Activated naive CD8-positive, alpha-beta T cell (primary cell): ENCODE measurements at regions not wholly inside any gene's neighbourhood (a gene's known extent, or its start where the extent isn't known, plus 50 kb on each side); places are given as distances from the start of the nearest gene placed in this dataset.
"Not testable (repeated sequence)": the region's sequence is repeated elsewhere in the genome, so short reads cannot be mapped to it uniquely, and the experiment has no call there.

ENCODE experiments used
- H3K27ac Mint-ChIP-seq: one replicate; pipeline ENCODE4 v1.8.0; 2021; ENCODE audit warnings: mixed read lengths
- H3K27me3 Mint-ChIP-seq: one replicate; pipeline ENCODE4 v1.8.0; 2021; ENCODE audit warnings: mixed read lengths
- H3K36me3 Mint-ChIP-seq: one replicate; pipeline ENCODE4 v1.8.0; 2021; ENCODE audit warnings: mixed read lengths
- H3K4me1 Mint-ChIP-seq: one replicate; pipeline ENCODE4 v1.8.0; 2021; ENCODE audit warnings: low read depth, mixed read lengths
- H3K4me3 Mint-ChIP-seq: one replicate; pipeline ENCODE4 v1.8.0; 2021; ENCODE audit warnings: mild to moderate bottlenecking, mixed read lengths
- H3K9me3 Mint-ChIP-seq: one replicate; pipeline ENCODE4 v1.8.0; 2021; ENCODE audit warnings: low read depth, mixed read lengths

DNA sequence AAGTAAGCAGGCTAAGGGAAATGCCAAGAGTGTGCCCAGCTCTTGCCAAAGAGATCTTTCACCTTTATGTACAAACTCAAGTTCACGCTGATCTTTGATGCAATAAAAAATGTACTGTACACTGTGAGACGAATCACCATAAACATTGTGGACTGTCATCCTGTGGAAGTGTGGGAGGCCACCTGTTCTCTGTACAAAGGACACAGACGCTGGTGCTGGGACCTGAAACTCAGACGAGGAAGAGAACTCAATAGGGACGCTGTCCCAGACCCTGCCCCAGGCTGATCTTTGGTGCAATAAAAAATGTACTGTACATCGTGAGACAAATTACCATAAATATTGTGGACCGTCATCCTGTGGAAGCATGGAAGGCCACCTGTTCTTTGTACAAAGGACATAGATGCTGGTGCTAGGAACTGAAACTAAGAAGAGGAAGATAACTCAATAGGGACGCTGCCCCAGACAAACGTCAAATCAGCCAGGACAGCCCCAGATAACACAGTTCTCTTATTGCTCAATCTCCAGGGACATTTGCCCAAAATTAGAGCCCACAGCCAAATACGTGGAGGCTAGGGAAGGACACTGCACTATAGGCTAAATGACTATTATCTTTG lies 312.7 kb upstream of the SGK1 start:
- no peak overlapping the region for H3K4me3 Mint-ChIP-seq
- no peak overlapping the region for H3K27ac Mint-ChIP-seq

DNA sequence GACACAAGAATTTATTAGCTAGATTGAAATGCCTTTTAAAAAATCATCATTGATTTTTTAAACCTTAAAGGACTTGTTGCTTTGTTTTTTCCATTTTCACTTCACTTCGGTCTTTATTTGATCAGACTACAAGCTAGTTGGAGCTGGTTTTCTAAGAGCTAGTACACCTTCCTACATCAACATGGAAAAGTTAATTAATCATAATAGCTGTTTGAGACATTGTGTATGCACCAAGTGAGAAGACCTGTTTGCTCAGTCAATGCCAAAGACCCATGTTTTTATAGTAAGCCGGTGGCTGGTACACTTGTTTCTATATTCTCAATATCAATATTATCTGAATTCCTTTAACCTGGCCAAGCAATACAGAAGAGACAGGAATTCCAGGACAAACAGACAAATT lies 310.2 kb upstream of the SGK1 start:
- no peaks in the 10 kb centered on the region for H3K9me3 Mint-ChIP-seq
- H3K4me3 Mint-ChIP-seq: no peak overlapping the region
- H3K4me1 Mint-ChIP-seq: peaks cover 15% of the 10 kb centered on the region
- no peak overlapping the region for H3K27ac Mint-ChIP-seq
- no peaks in the 10 kb centered on the region for H3K27me3 Mint-ChIP-seq
- H3K36me3 Mint-ChIP-seq: no peaks in the 10 kb centered on the region

More for the DNA sequence above, 312.7 kb upstream of the SGK1 start:
- H3K9me3 Mint-ChIP-seq: no peaks in the 10 kb centered on the region
- peaks cover 23% of the 10 kb centered on the region for H3K4me1 Mint-ChIP-seq
- H3K36me3 Mint-ChIP-seq: no peaks in the 10 kb centered on the region
- H3K27me3 Mint-ChIP-seq: no peaks in the 10 kb centered on the region

DNA sequence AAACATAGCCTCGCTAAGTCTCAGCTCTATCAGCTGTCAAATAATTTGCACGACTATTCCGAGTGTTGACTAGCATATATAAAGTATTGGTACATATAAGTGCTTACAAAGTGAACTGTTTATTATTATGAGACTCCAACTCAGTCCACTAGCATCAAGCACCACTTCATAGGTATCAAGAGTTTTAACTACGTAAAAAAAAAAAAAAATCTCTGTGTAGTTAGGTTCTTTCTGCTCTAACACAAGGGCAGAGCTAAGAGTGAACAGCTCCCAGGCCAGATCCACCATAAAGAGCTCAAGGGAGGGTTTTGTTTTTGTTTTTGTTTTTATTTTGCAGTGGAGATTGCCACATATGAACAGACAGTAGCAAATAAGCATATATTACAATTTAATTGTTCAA lies 309.8 kb upstream of the SGK1 start:
- Mint-ChIP-seq H3K4me3 (no peak overlapping the region), H3K36me3 (no peaks in the 10 kb centered on the region), H3K27ac (no peak overlapping the region), H3K9me3 (no peaks in the 10 kb centered on the region), H3K4me1 (peaks cover 11% of the 10 kb centered on the region), H3K27me3 (no peaks in the 10 kb centered on the region)

DNA sequence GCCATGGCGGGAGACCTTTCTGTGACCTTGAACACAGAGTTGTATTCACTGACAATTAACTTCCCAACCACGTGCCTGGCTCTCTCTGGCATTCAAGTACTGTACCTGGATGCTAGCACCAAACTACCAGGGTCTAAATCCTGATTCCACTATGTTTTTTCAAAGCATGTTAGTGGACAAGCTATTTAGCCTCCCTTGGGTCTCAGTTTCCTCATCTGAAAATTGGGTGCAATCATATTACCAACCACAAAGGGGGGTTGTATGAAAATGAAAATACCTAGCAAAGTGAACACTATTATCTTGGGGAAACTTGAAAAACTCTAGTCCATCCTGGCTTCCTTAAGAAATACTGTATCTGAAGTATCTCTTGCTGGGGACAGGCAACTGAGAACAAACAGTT lies 308.7 kb upstream of the SGK1 start:
- Mint-ChIP-seq H3K9me3 (no peaks in the 10 kb centered on the region), H3K27me3 (no peaks in the 10 kb centered on the region), H3K36me3 (no peaks in the 10 kb centered on the region), H3K4me3 (no peak overlapping the region), H3K27ac (no peak overlapping the region), H3K4me1 (peaks cover 3% of the 10 kb centered on the region)

DNA sequence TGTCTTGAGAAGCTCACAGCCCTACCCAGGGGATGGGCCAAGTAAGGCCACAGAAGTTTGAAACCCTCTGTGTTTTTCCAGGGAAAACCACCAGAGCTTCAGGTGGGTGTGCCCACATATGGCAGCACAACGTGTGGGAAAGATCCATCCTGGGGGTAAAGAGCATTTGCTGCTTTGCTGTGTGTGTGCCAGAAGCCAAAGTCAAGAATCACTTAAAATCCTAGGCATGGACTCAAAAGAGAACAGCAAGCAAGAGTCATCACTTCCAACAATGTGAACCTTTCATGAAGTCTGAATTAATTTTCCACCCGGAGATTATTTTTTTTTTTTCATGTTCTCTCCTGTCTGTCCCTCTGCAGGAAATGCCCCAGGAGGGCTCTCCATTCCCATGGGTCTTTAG lies 308.2 kb upstream of the SGK1 start:
- Mint-ChIP-seq H3K4me1 (peaks cover under 1% of the 10 kb centered on the region), H3K9me3 (no peaks in the 10 kb centered on the region), H3K4me3 (no peak overlapping the region), H3K27ac (no peak overlapping the region), H3K36me3 (no peaks in the 10 kb centered on the region), H3K27me3 (no peaks in the 10 kb centered on the region)

DNA sequence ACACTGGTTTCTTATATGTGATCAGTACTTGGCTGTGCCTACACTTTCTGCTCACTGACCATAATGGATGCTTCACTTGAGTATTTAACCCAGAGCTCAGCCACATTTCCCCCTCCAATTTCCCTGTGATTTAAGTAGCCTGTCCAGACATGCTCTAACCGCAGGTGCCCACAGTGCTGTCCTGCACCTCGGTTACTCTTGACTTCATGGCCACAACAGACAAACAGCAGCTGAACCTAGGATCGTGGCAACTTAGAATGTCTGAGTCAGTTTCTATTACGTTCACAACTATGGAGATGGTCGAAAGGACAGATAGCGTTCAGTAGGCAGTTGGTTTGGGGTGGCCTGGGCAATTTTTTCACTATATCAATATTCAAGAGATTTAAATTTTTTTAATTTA lies 306.9 kb upstream of the SGK1 start:
- H3K27me3 Mint-ChIP-seq: no peaks in the 10 kb centered on the region
- no peaks in the 10 kb centered on the region for H3K36me3 Mint-ChIP-seq
- H3K9me3 Mint-ChIP-seq: no peaks in the 10 kb centered on the region
- H3K4me1 Mint-ChIP-seq: no peaks in the 10 kb centered on the region
- no peak overlapping the region for H3K4me3 Mint-ChIP-seq
- no peak overlapping the region for H3K27ac Mint-ChIP-seq

DNA sequence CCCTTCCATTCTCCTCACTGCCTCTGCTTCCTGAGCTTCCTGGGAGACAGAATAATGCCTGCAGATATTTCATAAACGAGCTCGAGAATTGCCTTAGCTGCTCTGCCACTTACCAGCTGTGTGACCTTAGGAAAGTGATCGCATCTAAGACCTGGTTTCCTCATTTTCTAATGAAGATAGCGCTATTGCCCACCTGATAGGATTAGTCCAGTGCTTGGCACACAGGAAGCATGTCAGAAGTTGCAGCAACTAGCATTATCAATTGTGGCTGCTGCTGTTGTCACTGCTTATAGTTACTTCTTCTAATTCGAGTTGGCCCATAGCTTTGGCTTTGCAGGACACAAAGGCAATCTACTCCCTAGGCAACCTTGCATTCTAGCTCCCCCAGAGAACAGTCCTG lies 305.5 kb upstream of the SGK1 start:
- peaks cover 2% of the 10 kb centered on the region for H3K4me1 Mint-ChIP-seq
- H3K9me3 Mint-ChIP-seq: no peaks in the 10 kb centered on the region
- H3K27me3 Mint-ChIP-seq: no peaks in the 10 kb centered on the region
- no peaks in the 10 kb centered on the region for H3K36me3 Mint-ChIP-seq
- no peak overlapping the region for H3K27ac Mint-ChIP-seq
- no peak overlapping the region for H3K4me3 Mint-ChIP-seq

DNA sequence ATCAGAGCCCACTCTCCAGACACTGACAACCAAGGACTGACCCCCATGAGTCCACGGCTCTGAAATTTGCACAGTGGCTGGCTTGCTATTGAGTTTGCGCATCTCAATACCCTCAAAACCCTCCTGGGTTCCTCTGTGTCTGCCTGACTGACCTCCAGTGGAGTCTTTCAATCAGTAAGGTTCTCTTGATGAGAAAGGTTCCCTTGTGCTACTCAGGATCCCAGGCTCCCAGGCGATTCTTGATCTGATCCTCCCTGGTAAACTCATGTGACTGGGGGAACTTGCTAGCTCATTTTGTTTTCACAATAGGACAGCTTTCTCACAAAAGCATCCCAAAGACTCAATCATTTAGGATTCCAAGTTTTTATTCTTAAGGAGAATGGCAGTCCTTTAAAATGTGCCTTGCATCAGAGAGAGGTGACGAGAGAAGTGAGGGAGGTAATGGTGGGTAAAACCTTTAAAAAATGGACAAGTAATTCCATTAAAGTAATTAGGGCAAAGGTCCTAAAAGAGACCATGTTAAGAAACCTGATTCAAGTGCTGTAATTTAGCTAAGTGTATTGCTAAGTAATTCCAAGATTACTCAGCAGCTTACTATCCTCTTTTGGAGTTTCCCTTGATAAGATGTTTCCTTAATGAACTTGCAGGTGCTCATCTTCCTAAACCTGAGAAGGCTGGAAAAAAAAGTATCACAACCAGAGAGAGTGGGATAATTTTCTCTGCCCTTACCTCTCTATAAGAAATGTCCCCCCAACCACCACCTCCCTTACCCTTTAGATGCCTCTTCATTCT lies 304.7 kb upstream of the SGK1 start:
- Mint-ChIP-seq H3K27me3 (no peaks in the 10 kb centered on the region), H3K4me3 (no peak overlapping the region), H3K36me3 (no peaks in the 10 kb centered on the region), H3K4me1 (peaks cover 2% of the 10 kb centered on the region), H3K27ac (no peak overlapping the region), H3K9me3 (no peaks in the 10 kb centered on the region)

DNA sequence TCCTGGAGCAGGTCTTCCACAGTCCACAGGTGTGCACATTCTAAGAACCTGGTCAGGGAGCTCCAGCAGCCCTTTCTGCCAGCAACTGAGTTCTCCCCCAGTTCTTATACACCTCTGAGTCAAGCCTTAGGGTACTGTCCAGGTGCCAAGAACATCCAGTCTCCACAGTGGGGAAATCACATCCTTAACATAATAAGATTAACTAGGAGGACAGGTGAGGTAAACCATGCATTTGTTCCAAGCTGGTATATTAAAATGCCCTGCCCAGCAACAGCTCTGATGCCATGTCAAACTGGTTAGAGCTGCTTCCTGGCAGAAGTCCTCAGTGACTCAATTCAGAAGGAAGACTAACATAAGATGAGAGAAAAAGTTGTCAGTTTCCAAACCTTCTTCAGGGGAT lies 303.9 kb upstream of the SGK1 start:
- H3K27me3 Mint-ChIP-seq: no peaks in the 10 kb centered on the region
- no peak overlapping the region for H3K27ac Mint-ChIP-seq
- H3K9me3 Mint-ChIP-seq: no peaks in the 10 kb centered on the region

DNA sequence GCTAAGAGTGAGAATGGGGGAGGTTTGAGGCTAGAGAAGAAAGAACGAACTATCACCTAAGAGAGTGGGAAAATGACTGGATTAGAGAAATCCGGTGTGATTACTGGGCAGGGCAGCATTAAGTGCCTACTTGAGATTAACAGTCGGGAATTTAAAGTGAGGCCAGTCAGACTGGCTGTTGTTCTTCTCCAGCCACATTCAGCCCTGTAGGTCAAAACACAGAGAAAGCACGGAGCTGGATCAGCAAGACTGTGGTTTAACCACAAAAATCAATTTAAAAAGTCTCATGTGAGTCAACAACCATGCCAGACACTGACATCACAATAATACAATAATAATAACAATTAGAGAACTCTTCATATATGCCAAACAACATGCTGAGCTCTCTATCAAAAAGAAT lies 301.9 kb upstream of the SGK1 start:
- Mint-ChIP-seq H3K4me3 (no peak overlapping the region), H3K27ac (no peak overlapping the region), H3K36me3 (no peaks in the 10 kb centered on the region), H3K27me3 (no peaks in the 10 kb centered on the region), H3K9me3 (no peaks in the 10 kb centered on the region), H3K4me1 (peaks cover 2% of the 10 kb centered on the region)

More for the DNA sequence above, 303.9 kb upstream of the SGK1 start:
- H3K36me3 Mint-ChIP-seq: no peaks in the 10 kb centered on the region
- H3K4me1 Mint-ChIP-seq: peaks cover 2% of the 10 kb centered on the region
- no peak overlapping the region for H3K4me3 Mint-ChIP-seq

DNA sequence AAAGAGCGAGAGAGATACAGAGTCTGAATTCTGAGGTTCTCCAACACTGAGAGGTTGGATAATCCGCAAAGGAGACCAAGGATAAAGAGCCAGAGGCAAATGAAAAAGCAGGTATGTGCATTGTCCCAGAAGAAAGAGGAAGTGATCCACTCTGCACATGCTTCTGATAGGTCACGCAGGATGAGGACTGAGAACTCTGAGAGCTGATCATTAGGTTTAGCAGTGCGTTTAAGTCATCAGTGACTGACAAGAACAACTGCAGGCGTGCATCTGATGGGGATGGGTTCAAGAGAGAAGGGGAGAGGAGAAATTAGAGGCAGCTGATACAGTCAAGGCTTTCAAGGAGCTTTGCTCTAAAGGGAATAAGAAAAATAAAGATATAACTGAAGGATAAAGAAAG lies 301.2 kb upstream of the SGK1 start:
- Mint-ChIP-seq H3K4me1 (peaks cover 2% of the 10 kb centered on the region), H3K27me3 (no peaks in the 10 kb centered on the region), H3K36me3 (no peaks in the 10 kb centered on the region), H3K9me3 (no peaks in the 10 kb centered on the region), H3K4me3 (no peak overlapping the region), H3K27ac (no peak overlapping the region)

DNA sequence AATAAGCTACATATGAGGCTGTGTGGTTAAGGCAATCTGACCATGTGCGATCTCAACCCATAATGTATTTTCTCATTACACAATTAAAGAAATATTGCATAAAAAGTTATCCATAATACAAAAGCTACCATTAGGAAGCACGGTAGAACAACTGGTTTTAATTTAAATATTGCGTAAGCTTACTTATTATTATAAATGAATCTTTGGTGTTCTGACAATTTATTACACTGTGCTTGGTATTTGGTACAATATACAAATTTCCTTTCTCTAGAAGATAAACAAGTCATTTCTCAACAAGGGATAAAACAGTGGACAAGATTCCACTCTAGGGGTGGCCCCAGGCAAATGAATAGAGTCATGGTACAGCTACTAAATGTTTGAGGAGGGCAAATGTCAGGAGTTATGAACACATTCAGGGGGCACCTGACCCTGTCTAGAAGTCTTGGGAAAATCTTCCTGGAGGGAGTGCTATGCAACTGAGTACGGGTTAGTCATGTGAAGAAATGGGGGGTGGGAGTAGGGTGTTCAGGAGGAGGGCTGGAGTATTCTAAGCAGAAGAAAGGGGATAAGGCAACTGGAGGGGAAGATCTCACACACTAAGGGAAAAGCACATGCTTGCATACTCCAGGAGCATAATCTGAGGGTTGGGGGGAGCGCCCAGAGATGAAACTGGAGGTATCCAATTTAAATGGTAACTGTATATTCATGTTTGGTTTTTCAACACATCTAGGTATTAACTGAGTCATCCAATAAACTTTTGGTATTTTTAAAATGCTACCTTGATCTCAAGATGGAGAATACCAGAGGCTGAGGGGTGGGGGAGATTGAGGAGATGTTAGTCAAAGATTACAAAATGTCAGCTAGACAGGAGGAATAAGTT lies 296.9 kb upstream of the SGK1 start:
- no peaks in the 10 kb centered on the region for H3K9me3 Mint-ChIP-seq
- peaks cover 2% of the 10 kb centered on the region for H3K4me1 Mint-ChIP-seq
- no peak overlapping the region for H3K4me3 Mint-ChIP-seq
- H3K27me3 Mint-ChIP-seq: no peaks in the 10 kb centered on the region
- H3K36me3 Mint-ChIP-seq: no peaks in the 10 kb centered on the region
- H3K27ac Mint-ChIP-seq: no peak overlapping the region

DNA sequence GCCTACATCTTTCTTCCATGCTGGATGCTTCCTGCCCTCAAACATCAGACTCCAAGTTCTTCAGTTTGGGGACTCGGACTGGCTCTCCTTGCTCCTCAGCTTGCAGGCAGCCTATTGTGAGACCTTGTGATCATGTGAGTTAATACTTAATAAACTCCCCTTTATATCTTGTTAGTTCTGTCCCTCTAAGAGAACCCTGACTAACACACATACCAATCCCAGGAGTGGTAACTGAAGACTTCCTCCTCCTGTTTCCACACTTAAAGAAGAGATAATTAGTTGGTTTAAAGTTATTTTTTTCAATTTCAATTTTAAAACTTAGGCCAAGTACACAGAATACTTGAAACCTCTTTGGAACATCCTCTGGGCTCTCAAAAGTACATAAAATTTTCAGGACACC lies 294.2 kb upstream of the SGK1 start:
- not testable (repeated sequence) for H3K4me1 Mint-ChIP-seq, H3K27ac Mint-ChIP-seq, H3K27me3 Mint-ChIP-seq, H3K36me3 Mint-ChIP-seq, H3K4me3 Mint-ChIP-seq, H3K9me3 Mint-ChIP-seq

DNA sequence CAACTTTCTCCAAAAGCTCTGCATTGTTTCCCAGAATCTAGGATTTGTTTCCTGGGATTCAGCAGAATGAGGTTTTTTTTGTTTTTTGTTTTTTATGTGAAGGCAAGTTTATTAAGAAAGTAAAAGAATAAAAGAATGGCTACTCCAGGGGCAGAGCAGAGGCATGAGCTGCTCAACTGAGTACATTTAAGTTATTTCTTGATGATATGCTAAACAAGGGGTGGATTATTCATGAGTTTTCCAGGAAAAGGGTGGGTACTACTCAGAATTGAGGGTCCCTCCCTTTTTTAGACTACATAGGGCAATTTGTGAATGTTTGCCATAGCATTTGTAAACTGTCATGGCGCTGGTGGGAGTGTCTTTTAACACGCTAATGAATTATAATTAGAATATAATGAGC lies 292.5 kb upstream of the SGK1 start:
- Mint-ChIP-seq H3K9me3 (no peaks in the 10 kb centered on the region), H3K4me3 (no peak overlapping the region), H3K4me1 (no peaks in the 10 kb centered on the region), H3K27me3 (no peaks in the 10 kb centered on the region), H3K36me3 (no peaks in the 10 kb centered on the region), H3K27ac (no peak overlapping the region)

DNA sequence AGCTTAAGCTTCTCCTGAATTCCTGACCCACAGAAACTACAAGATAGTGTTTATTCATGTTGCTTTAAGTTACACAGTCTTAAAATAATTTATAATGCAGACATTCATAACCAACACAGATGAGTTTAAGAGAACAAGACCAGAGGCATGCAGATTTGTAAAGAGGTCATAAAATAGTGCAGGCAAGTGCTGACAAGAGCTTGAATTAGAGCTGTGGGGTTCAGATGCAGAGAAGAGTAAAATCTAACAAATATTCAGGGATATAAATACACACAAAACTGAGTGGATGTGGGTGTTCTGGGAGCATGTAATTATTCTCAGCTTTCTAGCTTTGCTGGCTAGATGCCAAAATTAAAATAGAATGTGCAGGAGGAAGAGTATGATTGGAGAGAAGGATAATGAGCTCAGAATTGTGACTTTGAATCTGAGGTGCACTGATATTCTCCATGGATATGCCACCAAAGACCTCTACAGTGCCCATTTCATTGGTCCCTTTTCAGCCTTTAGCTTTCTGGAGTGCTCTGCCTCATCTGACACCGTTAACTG lies 291.9 kb upstream of the SGK1 start:
- H3K27ac Mint-ChIP-seq: no peak overlapping the region
- H3K27me3 Mint-ChIP-seq: no peaks in the 10 kb centered on the region
- no peaks in the 10 kb centered on the region for H3K4me1 Mint-ChIP-seq
- H3K36me3 Mint-ChIP-seq: no peaks in the 10 kb centered on the region
- no peaks in the 10 kb centered on the region for H3K9me3 Mint-ChIP-seq
- H3K4me3 Mint-ChIP-seq: no peak overlapping the region
